HG02884 (cell line): ENCODE measurements at regions not wholly inside any gene's neighbourhood (a gene's known extent, or its start where the extent isn't known, plus 50 kb on each side); places are given as distances from the start of the nearest gene placed in this dataset.

Experiments used
- ATAC-seq: cut with Tn5 transposase; IDR thresholded peaks from one replicate; pipeline ENCODE4 v1.9.1; 2021; ENCODE audit warnings: mild to moderate bottlenecking, moderate library complexity; ENCODE audit not compliant: unreplicated experiment

GRCh38 chr20:50387996-50388332 lies 122.2 kb upstream of the PTPN1 start:
- ATAC-seq: no peak

GRCh38 chr20:50388733-50389437 lies 121.3 kb upstream of the PTPN1 start:
- ATAC-seq: no peak

GRCh38 chr20:50389438-50389807 lies 120.8 kb upstream of the PTPN1 start:
- ATAC-seq: no peak

- ATAC-seq: no peak
Measured at GRCh38 chr20:50389808-50390684, 120.1 kb upstream of the PTPN1 start.

GRCh38 chr20:50390685-50391443 lies 119.3 kb upstream of the PTPN1 start:
- no peak for ATAC-seq

GRCh38 chr20:50391444-50392137 lies 118.6 kb upstream of the PTPN1 start:
- no peak for ATAC-seq

GRCh38 chr20:50392138-50392866 lies 117.9 kb upstream of the PTPN1 start:
- no peak for ATAC-seq

GRCh38 chr20:50393242-50393641 lies 116.9 kb upstream of the PTPN1 start:
- ATAC-seq: no peak

GRCh38 chr20:50393990-50394561 lies 116.1 kb upstream of the PTPN1 start:
- no peak for ATAC-seq

GRCh38 chr20:50394569-50394968 lies 115.6 kb upstream of the PTPN1 start:
- no peak for ATAC-seq

GRCh38 chr20:50395251-50395729 lies 114.9 kb upstream of the PTPN1 start:
- ATAC-seq: no peak

GRCh38 chr20:50395914-50396488 lies 114.2 kb upstream of the PTPN1 start:
- no peak for ATAC-seq

- no peak for ATAC-seq
Measured at GRCh38 chr20:50396623-50397022, 113.6 kb upstream of the PTPN1 start.

GRCh38 chr20:50397058-50397457 lies 113.1 kb upstream of the PTPN1 start:
- no peak for ATAC-seq

GRCh38 chr20:50398064-50398463 lies 112.1 kb upstream of the PTPN1 start:
- ATAC-seq: no peak

- ATAC-seq: no peak
Measured at GRCh38 chr20:50398471-50398820, 111.7 kb upstream of the PTPN1 start.

GRCh38 chr20:50398821-50399554 lies 111.2 kb upstream of the PTPN1 start:
- no peak for ATAC-seq

- no peak for ATAC-seq
Measured at GRCh38 chr20:50399555-50399916, 110.6 kb upstream of the PTPN1 start.
